Aorta (tissue), 5 donors: ENCODE measurements at regions not wholly inside any gene's neighbourhood (a gene's known extent, or its start where the extent isn't known, plus 50 kb on each side); places are given as distances from the start of the nearest gene placed in this dataset.

Source experiments
- ATAC-seq: fragments of 200-7000 bp; cut with Tn5 transposase; one replicate; pipeline ENCODE4 v1.9.1; 2022; ENCODE audit warnings: moderate library complexity; ENCODE audit not compliant: low FRiP score
- DNase-seq, 2 donors: peaks; one replicate each; pipeline ENCODE4 v3.0.0-alpha.2; 2020
- H3K27ac ChIP-seq, 2 donors: one replicate each; pipeline ENCODE4 v1.5.1; 2013; ENCODE audit warnings: low read length in 2 of 2, mild to moderate bottlenecking in 2 of 2, moderate library complexity in 2 of 2, control low read depth in 1 of 2, inconsistent platforms in 1 of 2, low read depth in 1 of 2
- H3K27me3 ChIP-seq, 2 donors: one replicate each; pipeline ENCODE4 v1.6.1; 2013; ENCODE audit warnings: control low read depth in 1 of 2, low read length in 1 of 2, mild to moderate bottlenecking in 1 of 2, moderate library complexity in 1 of 2; ENCODE audit not compliant: insufficient read depth in 2 of 2, control insufficient read depth in 1 of 2
- H3K36me3 ChIP-seq, 2 donors: one replicate each; pipeline ENCODE4 v1.6.1; 2013; ENCODE audit warnings: control low read depth in 1 of 2, low read length in 1 of 2, mild to moderate bottlenecking in 1 of 2; ENCODE audit not compliant: insufficient read depth in 2 of 2, control insufficient read depth in 1 of 2
- H3K4me1 ChIP-seq, 2 donors: one replicate each; pipeline ENCODE4 v1.6.1; 2013; ENCODE audit warnings: low read length in 2 of 2, control low read depth in 1 of 2, mild to moderate bottlenecking in 1 of 2, moderate library complexity in 1 of 2; ENCODE audit not compliant: insufficient read depth in 2 of 2, control insufficient read depth in 1 of 2
- H3K4me3 ChIP-seq, 2 donors: one replicate each; pipeline ENCODE4 v1.5.1; 2013; ENCODE audit warnings: low read length in 2 of 2, control low read depth in 1 of 2, mild to moderate bottlenecking in 1 of 2
- H3K9me3 ChIP-seq: one replicate; pipeline ENCODE4 v1.6.1; 2013; ENCODE audit warnings: mild to moderate bottlenecking, low read length; ENCODE audit not compliant: control insufficient read depth
- WGBS, 2 donors: extraction: QIAGEN DNeasy Blood & Tissue Kit; methylation state at CpG; one replicate each; pipeline ENCODE4 v1.1.7; 2013; 5-methylcytosine and 5-hydroxymethylcytosine counted together
- intact Hi-C, 2 donors: fragments of 100-400 bp; cut with DNase I; formaldehyde crosslinking; loops; one replicate each; pipeline versions ENCODE4 v1.14.2 to v1.15.0; 2022
- donor health status: healthy with polysubstance abuse.
- donor health status: Bipolar disorder and iron deficiency.
- donor health status: DM: no; HTN: no; CAD: no.
- donor health status: DM: no; HTN: no; CAD: no.
- donor health status: DM: yes; HTN: yes; CAD: no.

GRCh38 chr2:200725596-200725995 is 86.1 kb upstream of the BZW1 start:
- Histone ChIP-seq H3K4me1 (no peaks in the 10 kb centered on the region), H3K9me3 (no peaks in the 10 kb centered on the region), H3K4me3 (no peak overlapping the region), H3K36me3 (no peaks in the 10 kb centered on the region), H3K27me3 (no peaks in the 10 kb centered on the region), H3K27ac (no peak overlapping the region)
- ATAC-seq (no peak), DNase-seq (no peak)
- intact Hi-C loops: no loop called here
- 50 to 55% methylated on average over 3 of the region's 3 CpGs for WGBS, 2 donors

GRCh38 chr2:200728630-200729029 is 83.1 kb upstream of the BZW1 start:
- no peaks in the 10 kb centered on the region for H3K36me3 ChIP-seq
- no peaks in the 10 kb centered on the region for H3K4me1 ChIP-seq
- DNase-seq (no peak), ATAC-seq (no peak)
- H3K9me3 ChIP-seq: no peaks in the 10 kb centered on the region
- H3K27ac ChIP-seq: no peak overlapping the region
- 45 to 46% methylated on average over 1 of the region's 1 CpG for WGBS, 2 donors
- H3K4me3 ChIP-seq: no peak overlapping the region
- intact Hi-C loops: no loop called here
- no peaks in the 10 kb centered on the region for H3K27me3 ChIP-seq

GRCh38 chr2:200730302-200730701 is 81.4 kb upstream of the BZW1 start:
- H3K9me3 ChIP-seq: no peaks in the 10 kb centered on the region
- no peak for ATAC-seq
- no peak overlapping the region for H3K4me3 ChIP-seq
- no peak for DNase-seq
- H3K36me3 ChIP-seq: no peaks in the 10 kb centered on the region
- WGBS, 2 donors: 74 to 79% methylated on average over 2 of the region's 2 CpGs
- no peaks in the 10 kb centered on the region for H3K4me1 ChIP-seq
- H3K27me3 ChIP-seq: no peaks in the 10 kb centered on the region
- no peak overlapping the region for H3K27ac ChIP-seq
- intact Hi-C loops: no loop called here

GRCh38 chr2:200730960-200731359 is 80.8 kb upstream of the BZW1 start:
- peaks cover 0 to 3% of the 10 kb centered on the region in 2 donors for H3K4me1 ChIP-seq
- H3K36me3 ChIP-seq: no peaks in the 10 kb centered on the region
- ATAC-seq: no peak
- no peak for DNase-seq
- no peaks in the 10 kb centered on the region for H3K9me3 ChIP-seq
- no peaks in the 10 kb centered on the region for H3K27me3 ChIP-seq
- 89 to 94% methylated on average over 3 of the region's 3 CpGs for WGBS, 2 donors
- H3K27ac ChIP-seq: no peak overlapping the region
- no peak overlapping the region for H3K4me3 ChIP-seq
- intact Hi-C loops: no loop called here

GRCh38 chr2:200732866-200733265 is 78.8 kb upstream of the BZW1 start:
- H3K27me3 ChIP-seq: no peaks in the 10 kb centered on the region
- DNase-seq (no peak), ATAC-seq (no peak)
- H3K27ac ChIP-seq: no peak overlapping the region
- H3K9me3 ChIP-seq: no peaks in the 10 kb centered on the region
- intact Hi-C loops: no loop called here
- no peaks in the 10 kb centered on the region for H3K36me3 ChIP-seq
- no peak overlapping the region for H3K4me3 ChIP-seq
- peaks cover 0 to 5% of the 10 kb centered on the region in 2 donors for H3K4me1 ChIP-seq
- 94 to 96% methylated on average over 2 of the region's 2 CpGs for WGBS, 2 donors

- no peaks in the 10 kb centered on the region for H3K36me3 ChIP-seq
- H3K27me3 ChIP-seq: no peaks in the 10 kb centered on the region
- WGBS, 2 donors: 64 to 68% methylated on average over 3 of the region's 3 CpGs
- no peaks in the 10 kb centered on the region for H3K9me3 ChIP-seq
- H3K4me1 ChIP-seq: peaks cover 0 to 5% of the 10 kb centered on the region in 2 donors
- no peak for DNase-seq
- no peak overlapping the region for H3K4me3 ChIP-seq
- no peak for ATAC-seq
- H3K27ac ChIP-seq: no peak overlapping the region
- intact Hi-C loops: no loop called here
These were observed 78.0 kb upstream of the BZW1 start for GRCh38 chr2:200733713-200734198.

GRCh38 chr2:200735061-200735460 is 76.6 kb upstream of the BZW1 start:
- Histone ChIP-seq H3K4me3 (no peak overlapping the region), H3K27ac (no peak overlapping the region), H3K4me1 (peaks cover 0 to 5% of the 10 kb centered on the region in 2 donors), H3K36me3 (no peaks in the 10 kb centered on the region), H3K27me3 (no peaks in the 10 kb centered on the region), H3K9me3 (no peaks in the 10 kb centered on the region)
- 90 to 96% methylated on average over 3 of the region's 3 CpGs for WGBS, 2 donors
- intact Hi-C loops: loop anchor here in 1 of 2 donors (1.0 kb wide), 1 partner anchor 22 kb away; no protein-coding TSS in a partner anchor
- DNase-seq (no peak), ATAC-seq (no peak)

- 36 to 39% methylated on average over 6 of the region's 6 CpGs for WGBS, 2 donors
- DNase-seq (no peak), ATAC-seq (no peak)
- intact Hi-C loops: no loop called here
- H3K27me3 ChIP-seq: no peaks in the 10 kb centered on the region
- H3K27ac ChIP-seq: no peak overlapping the region
- peaks cover 3 to 7% of the 10 kb centered on the region in 2 donors for H3K4me1 ChIP-seq
- no peaks in the 10 kb centered on the region for H3K9me3 ChIP-seq
- no peak overlapping the region for H3K4me3 ChIP-seq
- no peaks in the 10 kb centered on the region for H3K36me3 ChIP-seq
These were observed 75.0 kb upstream of the BZW1 start for GRCh38 chr2:200736646-200737274.

- H3K36me3 ChIP-seq: no peaks in the 10 kb centered on the region
- no peaks in the 10 kb centered on the region for H3K9me3 ChIP-seq
- 88 to 94% methylated on average over 4 of the region's 4 CpGs for WGBS, 2 donors
- H3K4me3 ChIP-seq: no peak overlapping the region
- intact Hi-C loops: no loop called here
- H3K27ac ChIP-seq: no peak overlapping the region
- DNase-seq (no peak), ATAC-seq (no peak)
- no peaks in the 10 kb centered on the region for H3K27me3 ChIP-seq
- H3K4me1 ChIP-seq: peaks cover 3 to 11% of the 10 kb centered on the region in 2 donors
These were observed 74.1 kb upstream of the BZW1 start for GRCh38 chr2:200737585-200737984.
